CD4-positive, alpha-beta T cell (primary cell): ENCODE measurements at regions not wholly inside any gene's neighbourhood (a gene's known extent, or its start where the extent isn't known, plus 50 kb on each side); places are given as distances from the start of the nearest gene placed in this dataset.
"Not testable (repeated sequence)": the region's sequence is repeated elsewhere in the genome, so short reads cannot be mapped to it uniquely, and the experiment has no call there.

Experiments
- ATAC-seq: fragments of 200-7000 bp; cut with Tn5 transposase; one replicate; pipeline ENCODE4 v1.10.0; 2022; ENCODE audit warnings: mild to moderate bottlenecking; ENCODE audit not compliant: poor library complexity
- CTCF ChIA-PET: fragments of 350-600 bp; sonication (Branson Sonifier 250); formaldehyde crosslinking; loops from one replicate; lab custom pipeline; 2021; ENCODE audit warnings: antibody characterized with exemption, inconsistent platforms; lab: Charles Lee
- POLR2A ChIA-PET: fragments of 350-600 bp; sonication (Branson Sonifier 250); formaldehyde crosslinking; loops from one replicate; lab custom pipeline; 2021; ENCODE audit warnings: antibody characterized with exemption, inconsistent platforms; lab: Charles Lee
- DNase-seq, 14 experiments: peaks; one replicate each; pipeline ENCODE4 v3.0.0-alpha.2; 2013 to 2020; ENCODE audit warnings: mixed read lengths in 2 of 14
- H3K27ac ChIP-seq, 2 donors: one replicate each; pipeline versions ENCODE4 v1.5.1 to v1.7.0; 2013; ENCODE audit warnings: low read length in 2 of 2, low read depth in 1 of 2, mild to moderate bottlenecking in 1 of 2
- H3K27me3 ChIP-seq, 2 experiments: 1 replicate in 1 of 2; 2 replicates in 1 of 2; pipeline versions ENCODE4 v1.6.1 to v1.7.0; 2013; ENCODE audit warnings: low read length in 2 of 2, control low read depth in 1 of 2, mild to moderate bottlenecking in 1 of 2, moderate library complexity in 1 of 2; ENCODE audit not compliant: insufficient read depth in 2 of 2, control insufficient read depth in 1 of 2
- H3K36me3 ChIP-seq: one replicate; pipeline ENCODE4 v1.6.1; 2013; ENCODE audit warnings: low read length, control low read depth; ENCODE audit not compliant: insufficient read depth
- H3K4me1 ChIP-seq: one replicate; pipeline ENCODE4 v1.6.1; 2013; ENCODE audit warnings: low read length, control low read depth; ENCODE audit not compliant: insufficient read depth
- H3K4me3 ChIP-seq: one replicate; pipeline ENCODE4 v1.5.1; 2013; ENCODE audit warnings: mild to moderate bottlenecking, low read length, moderate library complexity
- H3K9me3 ChIP-seq, 2 experiments: 1 replicate in 1 of 2; 2 replicates in 1 of 2; pipeline versions ENCODE4 v1.6.1 to v1.7.0; 2013; ENCODE audit warnings: low read length in 2 of 2, mild to moderate bottlenecking in 2 of 2, control low read depth in 1 of 2, moderate library complexity in 1 of 2; ENCODE audit not compliant: control insufficient read depth in 1 of 2, insufficient read depth in 1 of 2
- H3K27ac Mint-ChIP-seq: one replicate; pipeline ENCODE4 v1.8.0; 2020; ENCODE audit warnings: mixed read lengths
- H3K27me3 Mint-ChIP-seq: one replicate; pipeline ENCODE4 v1.8.0; 2021; ENCODE audit warnings: mixed read lengths
- H3K36me3 Mint-ChIP-seq: one replicate; pipeline ENCODE4 v1.8.0; 2021; ENCODE audit warnings: low read depth, mixed read lengths
- H3K4me1 Mint-ChIP-seq: one replicate; pipeline ENCODE4 v1.8.0; 2021; ENCODE audit warnings: low read depth, mixed read lengths
- H3K4me3 Mint-ChIP-seq: one replicate; pipeline ENCODE4 v1.8.0; 2020; ENCODE audit warnings: mild to moderate bottlenecking, mixed read lengths
- H3K9me3 Mint-ChIP-seq: one replicate; pipeline ENCODE4 v1.8.0; 2020; ENCODE audit warnings: mixed read lengths
- CTCF ChIP-seq: fragments of 200-600 bp; IDR thresholded peaks from one replicate; pipeline ENCODE4 v1.8.0; 2022; ENCODE audit warnings: antibody characterized with exemption, mild to moderate bottlenecking
- intact Hi-C, 2 experiments: fragments of 100-400 bp; cut with DNase I in 1 of 2; cut with micrococcal nuclease in 1 of 2; formaldehyde crosslinking; loops; one replicate each; pipeline versions ENCODE4 v1.15.1 to v1.9.0; 2023 to 2025; cut with DNase I, micrococcal nuclease

GRCh38 chr16:5916711-5917191 lies 819.2 kb upstream of the EEF2KMT start:
- no peak for DNase-seq
- Histone ChIP-seq H3K27me3 (no peaks in the 10 kb centered on the region), H3K4me3 (no peak overlapping the region), H3K27ac (no peak overlapping the region), H3K9me3 (peaks cover 0 to 31% of the 10 kb centered on the region in 2 experiments), H3K4me1 (no peaks in the 10 kb centered on the region), H3K36me3 (no peaks in the 10 kb centered on the region)
- ATAC-seq: no peak
- Mint-ChIP-seq H3K4me3 (no peak overlapping the region), H3K27ac (no peak overlapping the region), H3K36me3 (no peaks in the 10 kb centered on the region), H3K4me1 (no peaks in the 10 kb centered on the region), H3K27me3 (no peaks in the 10 kb centered on the region), H3K9me3 (peaks cover 19% of the 10 kb centered on the region)
- intact Hi-C loops: no loop called here
- ChIA-PET CTCF (no interaction called here), POLR2A (no interaction called here)
- TF ChIP-seq CTCF: no peak

GRCh38 chr16:5911241-5911640 lies 813.6 kb upstream of the EEF2KMT start:
- no peak overlapping the region for H3K27ac ChIP-seq
- no peaks in the 10 kb centered on the region for H3K27me3 ChIP-seq
- H3K36me3 ChIP-seq: no peaks in the 10 kb centered on the region
- no peaks in the 10 kb centered on the region for H3K4me1 ChIP-seq
- TF ChIP-seq CTCF: no peak
- ATAC-seq (no peak), DNase-seq (no peak)
- peaks cover 0 to 16% of the 10 kb centered on the region in 2 experiments for H3K9me3 ChIP-seq
- no peaks in the 10 kb centered on the region for H3K36me3 Mint-ChIP-seq
- H3K4me1 Mint-ChIP-seq: no peaks in the 10 kb centered on the region
- ChIA-PET CTCF (no interaction called here), POLR2A (no interaction called here)
- H3K27ac Mint-ChIP-seq: no peak overlapping the region
- H3K4me3 ChIP-seq: no peak overlapping the region
- no peaks in the 10 kb centered on the region for H3K27me3 Mint-ChIP-seq
- peaks cover 4% of the 10 kb centered on the region for H3K9me3 Mint-ChIP-seq
- no peak overlapping the region for H3K4me3 Mint-ChIP-seq
- intact Hi-C loops: no loop called here

GRCh38 chr16:5909556-5909955 lies 812.0 kb upstream of the EEF2KMT start:
- DNase-seq, CTCF ChIA-PET, H3K27ac Mint-ChIP-seq, ATAC-seq, H3K4me1 ChIP-seq, H3K36me3 ChIP-seq, H3K36me3 Mint-ChIP-seq, H3K9me3 Mint-ChIP-seq, H3K4me3 Mint-ChIP-seq, H3K27me3 Mint-ChIP-seq, H3K4me1 Mint-ChIP-seq, H3K27me3 ChIP-seq, H3K4me3 ChIP-seq, intact Hi-C loops, POLR2A ChIA-PET, H3K27ac ChIP-seq: not testable (repeated sequence)
- H3K9me3 ChIP-seq: peaks cover 0 to 11% of the 10 kb centered on the region in 2 experiments

GRCh38 chr16:5907544-5907943 lies 809.9 kb upstream of the EEF2KMT start:
- no peak for ATAC-seq
- peaks cover 0 to 11% of the 10 kb centered on the region in 2 experiments for H3K9me3 ChIP-seq
- intact Hi-C loops: no loop called here
- no peaks in the 10 kb centered on the region for H3K36me3 ChIP-seq
- ChIA-PET CTCF (no interaction called here), POLR2A (no interaction called here)
- no peaks in the 10 kb centered on the region for H3K27me3 ChIP-seq
- H3K36me3 Mint-ChIP-seq: no peaks in the 10 kb centered on the region
- no peak for TF ChIP-seq CTCF
- H3K4me1 Mint-ChIP-seq: no peaks in the 10 kb centered on the region
- no peaks in the 10 kb centered on the region for H3K4me1 ChIP-seq
- H3K27ac Mint-ChIP-seq: no peak overlapping the region
- H3K4me3 Mint-ChIP-seq: no peak overlapping the region
- no peaks in the 10 kb centered on the region for H3K27me3 Mint-ChIP-seq
- no peaks in the 10 kb centered on the region for H3K9me3 Mint-ChIP-seq
- H3K27ac ChIP-seq: no peak overlapping the region
- DNase-seq: no peak
- no peak overlapping the region for H3K4me3 ChIP-seq
